Panc1 (cell line): ENCODE measurements at regions not wholly inside any gene's neighbourhood (a gene's known extent, or its start where the extent isn't known, plus 50 kb on each side); places are given as distances from the start of the nearest gene placed in this dataset.

Source experiments
- CTCF ChIP-seq: fragments of 450-650 bp; IDR thresholded peaks from 2 replicates; pipeline ENCODE4 v1.5.1; 2017; ENCODE audit warnings: mild to moderate bottlenecking
- REST ChIP-seq, 2 experiments: IDR thresholded peaks; 2 replicates each; pipeline ENCODE4 v1.6.1; 2011 to 2012; ENCODE audit warnings: low read depth in 2 of 2, control low read depth in 1 of 2, low read length in 1 of 2, mild to moderate bottlenecking in 1 of 2, moderate library complexity in 1 of 2; ENCODE audit not compliant: insufficient read depth in 1 of 2
- SIN3A ChIP-seq: IDR thresholded peaks from 2 replicates; pipeline ENCODE4 v1.6.1; 2012; ENCODE audit warnings: low read depth, mild to moderate bottlenecking, low read length, moderate library complexity, borderline replicate concordance; ENCODE audit not compliant: insufficient read depth
- TCF7L2 ChIP-seq: IDR thresholded peaks from 2 replicates; pipeline ENCODE4 v1.6.1; 2011; ENCODE audit warnings: mild to moderate bottlenecking, low read depth, low read length, inconsistent platforms

- no peak for TF ChIP-seq CTCF
- TF ChIP-seq REST (IDR thresholded peaks at IDR 0.05; ENCODE audit: insufficient read depth in 1 of 2, low read depth in 2 of 2, low read length in 1 of 2): no peak
- no peak for TF ChIP-seq SIN3A
- no peak for TF ChIP-seq TCF7L2
Observed at GRCh38 chr4:124590480-124590879, 122.1 kb downstream of the ANKRD50 start.
